ENCODE measurements at regions not wholly inside any gene's neighbourhood (a gene's known extent, or its start where the extent isn't known, plus 50 kb on each side); places are given as distances from the start of the nearest gene placed in this dataset.
"Not testable (repeated sequence)": the region's sequence is repeated elsewhere in the genome, so short reads cannot be mapped to it uniquely, and the experiment has no call there.

DNA sequence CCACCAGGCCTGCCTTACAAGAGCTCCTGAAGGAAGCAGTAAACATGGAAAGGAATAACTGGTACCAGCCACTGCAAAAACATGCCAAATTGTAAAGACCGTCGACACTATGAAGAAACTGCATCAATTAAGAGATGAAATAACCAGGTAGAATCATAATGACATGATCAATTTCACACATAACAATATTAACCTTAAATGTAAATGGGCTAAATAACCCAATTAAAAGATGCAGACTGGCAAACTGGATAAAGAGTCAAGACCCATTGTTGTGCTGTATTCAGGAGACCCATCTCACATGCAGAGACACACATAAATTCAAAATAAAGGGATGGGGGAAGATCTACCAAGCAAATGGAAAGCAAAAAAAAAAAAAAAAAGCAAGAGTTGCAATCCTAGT lies 179.0 kb upstream of the ETV3 start:
- DNase-seq = not testable (repeated sequence)

DNA sequence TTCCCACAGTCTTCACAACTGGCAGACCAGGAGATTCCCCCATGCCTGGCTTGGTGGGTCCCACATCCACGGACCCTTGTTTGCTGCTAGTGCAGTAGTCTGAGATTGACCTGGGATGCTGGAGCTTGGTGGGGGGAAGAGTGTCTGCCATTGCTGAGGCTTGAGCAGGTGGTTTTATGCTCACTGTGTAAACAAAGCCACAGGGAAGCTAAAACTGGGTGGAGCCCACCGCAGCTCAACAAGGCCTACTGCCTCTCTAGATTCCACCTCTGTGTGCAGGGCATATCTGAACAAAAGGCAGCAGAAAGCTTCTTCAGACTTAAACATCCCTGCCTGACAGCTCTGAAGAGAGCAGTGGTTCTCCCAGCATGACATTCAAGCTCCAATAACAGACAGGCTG lies 177.3 kb upstream of the ETV3 start:
- DNase-seq = no peak

DNA sequence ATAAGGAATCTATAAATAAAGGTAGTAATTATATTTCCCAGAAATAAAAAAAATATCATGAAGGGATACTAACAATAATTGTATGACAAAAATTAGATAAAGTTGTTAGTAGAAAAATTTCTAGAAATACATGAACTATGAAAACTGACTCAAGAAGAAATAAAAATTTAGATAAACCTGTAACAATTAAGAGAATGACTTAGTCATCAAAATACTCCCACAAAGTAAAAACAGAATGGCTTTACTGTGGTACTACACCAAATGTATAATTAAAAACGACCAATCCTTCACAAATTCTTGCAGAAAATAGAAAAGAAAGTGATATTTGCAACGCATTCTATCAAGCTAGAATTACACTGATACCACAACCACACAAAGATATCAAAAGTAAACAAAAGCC lies 176.2 kb upstream of the ETV3 start:
- DNase-seq = no peak

DNA sequence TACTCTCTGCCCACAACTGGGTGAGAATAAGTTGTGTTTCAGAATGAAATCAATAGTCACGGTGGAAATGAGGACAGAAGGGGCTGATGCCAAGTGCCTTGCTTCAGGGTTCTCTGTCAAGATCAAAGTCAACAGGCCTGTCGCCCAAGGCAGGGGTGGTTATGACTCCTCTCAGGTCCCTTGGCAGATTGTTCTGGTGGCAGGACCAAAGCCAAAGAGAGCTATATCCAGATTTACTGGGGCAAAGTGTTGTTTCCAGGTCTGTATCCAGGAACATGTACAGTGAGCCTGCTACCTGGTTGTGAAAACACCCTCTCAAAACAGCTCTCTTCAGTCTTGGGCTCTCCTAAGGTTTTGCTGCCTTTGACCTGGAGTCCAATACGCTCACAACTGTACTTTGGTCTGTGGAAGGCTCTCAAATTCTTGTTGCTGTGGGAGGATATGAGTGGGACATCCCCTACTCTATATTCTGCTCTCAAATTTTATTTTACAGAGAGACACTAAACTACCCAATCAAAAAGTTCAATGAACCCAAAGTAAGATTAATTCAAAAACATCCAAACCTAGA lies 175.1 kb upstream of the ETV3 start:
- DNase-seq = no peak

DNA sequence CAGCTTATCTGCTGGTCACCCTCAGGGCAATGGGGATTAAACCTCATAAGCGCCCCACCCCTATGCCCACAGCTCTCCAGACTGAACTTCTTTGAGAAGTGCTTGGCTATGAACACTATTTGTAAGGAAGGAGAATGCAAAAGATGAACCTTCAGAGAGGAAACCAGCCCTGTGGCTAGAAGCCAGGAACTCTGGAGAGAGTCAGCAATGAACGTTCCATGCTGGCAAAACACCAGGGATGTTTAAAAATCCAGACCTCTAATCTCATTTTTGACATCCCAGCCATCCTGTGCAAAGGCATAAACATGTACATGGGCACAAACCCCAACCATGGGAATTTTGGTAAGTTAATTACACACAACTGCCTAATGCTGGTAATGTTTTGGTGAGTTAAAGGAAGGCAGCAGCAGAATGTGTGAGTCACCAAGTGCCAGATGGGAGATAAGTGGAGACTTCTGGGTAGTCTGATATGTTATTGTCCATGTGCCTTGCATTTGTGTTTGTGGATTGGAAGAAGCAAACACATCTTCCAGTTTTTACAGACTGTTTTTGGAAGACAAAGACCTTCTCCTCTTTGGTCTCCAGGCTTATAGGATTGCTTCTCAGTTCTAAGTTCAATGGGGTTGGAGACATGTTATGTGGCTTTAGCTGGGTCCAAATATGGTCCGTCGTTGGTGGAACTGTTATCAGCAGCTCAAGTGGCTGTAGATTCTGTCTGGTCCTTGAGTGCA lies 174.1 kb upstream of the ETV3 start:
- DNase-seq = no peak

DNA sequence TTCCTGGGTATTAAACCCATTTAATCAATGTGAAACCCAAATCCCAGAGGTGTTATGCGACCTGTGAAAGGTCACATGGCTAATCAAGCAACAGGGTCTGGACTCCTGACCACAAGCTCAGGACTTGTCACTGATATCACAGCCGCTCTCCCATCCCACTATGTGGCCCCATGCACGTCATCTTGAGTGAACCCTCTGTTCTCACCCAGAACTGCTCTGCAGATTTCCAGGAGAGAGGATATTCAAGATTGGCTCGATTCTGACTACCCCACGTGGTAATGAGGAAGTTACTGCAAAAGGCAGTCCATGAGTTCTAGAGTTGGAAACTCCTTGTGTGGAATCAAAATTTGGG lies 173.5 kb upstream of the ETV3 start:
- DNase-seq = no peak

DNA sequence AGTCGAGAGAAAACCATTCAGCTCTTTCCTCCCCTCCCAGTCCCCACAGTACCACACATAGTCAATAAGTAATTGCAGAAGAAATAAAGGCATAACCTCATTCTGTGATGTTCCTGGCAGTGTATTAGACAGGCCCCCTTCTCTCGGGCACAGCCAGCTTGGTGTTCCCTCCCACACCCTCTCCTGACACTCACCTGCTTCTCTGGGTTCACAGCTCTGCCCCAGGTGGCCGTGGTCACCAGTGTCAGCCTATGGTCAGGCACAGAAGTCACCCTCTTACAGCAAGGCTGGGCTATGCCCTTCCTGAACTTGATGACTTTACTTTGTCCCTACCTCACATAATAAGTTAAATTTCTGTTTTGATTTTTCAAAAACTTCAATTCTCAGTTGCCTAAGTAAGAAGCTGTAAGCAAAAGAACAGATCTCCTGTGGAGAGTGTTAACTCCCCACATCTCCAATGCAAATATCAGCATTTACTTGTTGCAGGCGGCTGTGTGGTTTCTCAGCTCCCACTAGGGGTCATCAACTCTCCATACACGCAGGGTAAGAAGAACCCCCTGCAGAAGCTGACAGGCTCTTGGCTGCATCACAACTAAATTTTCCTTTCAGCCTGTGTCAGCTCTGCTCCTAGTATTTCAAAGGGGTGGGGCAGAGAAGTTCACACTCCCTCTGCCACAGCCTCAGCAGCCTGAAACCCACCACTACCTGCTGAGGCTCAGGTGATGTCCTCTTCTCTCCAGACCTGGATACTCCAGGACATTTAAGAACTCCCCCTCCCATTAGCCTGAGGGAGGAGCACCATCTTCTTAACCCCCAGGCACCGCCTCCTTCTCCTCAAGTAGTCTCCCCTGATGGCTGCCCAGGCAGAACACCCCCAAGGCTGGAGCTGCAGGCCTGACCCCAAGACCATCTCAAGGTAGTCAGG lies 172.9 kb upstream of the ETV3 start:
- DNase-seq = not testable (repeated sequence)

DNA sequence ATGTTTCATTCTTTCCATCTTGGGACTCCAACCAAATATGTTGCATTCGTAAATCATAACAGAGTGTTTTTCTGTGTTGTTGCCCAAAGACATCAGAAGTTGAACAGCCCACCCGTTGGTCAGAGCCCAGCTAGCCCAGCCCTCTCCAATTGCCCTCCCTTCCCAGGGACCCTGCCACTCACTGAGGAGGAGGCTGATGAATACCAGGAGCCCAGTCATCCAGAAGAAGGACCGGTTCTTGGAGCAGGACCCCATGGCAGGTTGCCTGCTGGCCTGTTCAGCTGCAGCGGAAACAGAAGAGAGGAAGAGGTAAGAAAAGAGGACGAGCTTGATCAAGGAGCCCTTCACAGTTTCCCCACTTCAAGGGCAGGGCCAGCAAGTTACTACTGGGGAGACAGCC lies 172.2 kb upstream of the ETV3 start:
- DNase-seq = no peak

DNA sequence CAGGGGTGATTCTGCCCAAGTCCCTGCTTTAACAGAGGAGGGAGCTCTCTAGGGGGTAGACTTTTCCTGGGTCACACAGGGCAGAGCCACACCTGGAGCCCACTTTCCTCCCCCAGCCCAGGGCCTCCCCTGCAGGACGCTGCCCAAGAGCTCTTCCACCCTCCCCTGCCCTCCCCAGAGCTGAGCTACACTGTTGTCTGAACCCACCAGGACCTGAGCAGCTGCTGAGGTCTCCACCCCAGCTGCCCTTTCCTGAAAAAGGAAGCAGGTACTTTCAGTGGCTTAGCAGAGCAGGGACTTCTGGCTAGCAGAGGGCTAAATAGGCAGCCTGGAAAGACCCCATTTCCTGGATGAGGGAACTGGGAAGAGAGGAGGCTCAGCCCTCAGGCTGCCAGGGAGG lies 169.3 kb upstream of the ETV3 start:
- DNase-seq = no peak

DNA sequence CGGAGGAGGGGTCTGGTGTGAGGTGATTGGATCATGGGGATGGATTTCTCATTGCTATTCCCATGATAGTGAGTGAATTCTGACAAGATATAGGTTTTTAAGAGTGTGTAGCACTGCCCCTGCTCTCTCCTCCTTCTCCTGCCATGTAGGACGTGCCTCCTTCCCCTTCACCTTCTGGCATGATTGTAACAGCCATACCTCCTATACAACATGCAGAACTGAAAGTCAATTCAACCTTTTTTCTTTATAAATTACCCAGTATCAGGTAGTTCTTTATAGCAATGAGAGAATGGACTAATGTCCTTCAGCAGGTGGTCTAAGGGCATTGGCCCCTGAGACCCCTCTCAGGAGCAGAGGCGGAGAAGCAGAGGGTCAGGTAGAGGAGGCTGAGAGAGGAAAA lies 168.7 kb upstream of the ETV3 start:
- no peak for DNase-seq

DNA sequence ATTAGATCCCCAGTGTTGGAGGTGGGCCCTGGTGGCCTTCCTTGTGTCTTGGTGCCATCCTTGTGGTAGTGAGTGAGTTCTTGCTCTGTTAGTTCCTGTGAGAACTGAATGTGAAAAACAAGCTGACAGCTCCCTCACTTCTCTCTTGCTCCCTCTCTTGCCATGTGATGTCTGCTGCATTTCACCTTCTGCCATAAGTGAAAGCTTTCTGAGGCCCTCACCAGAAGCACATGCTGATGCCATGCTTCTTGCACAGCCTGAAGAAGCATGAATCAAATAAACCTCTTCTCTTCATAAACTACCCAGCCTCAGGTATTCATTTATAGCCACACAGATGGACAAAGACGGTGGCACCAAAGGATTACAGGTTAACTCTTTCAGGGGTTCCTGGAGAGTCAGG lies 166.1 kb upstream of the ETV3 start:
- DNase-seq = no peak

DNA sequence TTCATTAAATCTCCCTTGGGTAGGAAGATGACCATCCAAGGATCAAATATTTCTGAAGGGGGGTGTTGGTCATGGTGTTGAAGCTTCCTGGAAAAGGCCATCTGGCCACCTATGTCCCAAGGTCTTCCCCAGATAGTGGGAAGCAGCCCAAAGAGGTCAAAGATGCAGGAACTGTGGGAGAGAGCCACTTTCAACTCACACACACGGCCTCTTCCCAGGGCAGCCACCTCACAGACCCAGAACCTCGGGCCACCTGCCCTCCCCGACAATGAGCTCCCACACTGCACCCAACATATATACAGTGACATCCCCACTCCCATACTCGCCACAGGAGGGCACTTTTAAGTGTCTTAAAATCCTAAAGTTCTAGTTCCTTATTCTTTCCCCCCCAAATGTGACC lies 164.5 kb upstream of the ETV3 start:
- DNase-seq = no peak

DNA sequence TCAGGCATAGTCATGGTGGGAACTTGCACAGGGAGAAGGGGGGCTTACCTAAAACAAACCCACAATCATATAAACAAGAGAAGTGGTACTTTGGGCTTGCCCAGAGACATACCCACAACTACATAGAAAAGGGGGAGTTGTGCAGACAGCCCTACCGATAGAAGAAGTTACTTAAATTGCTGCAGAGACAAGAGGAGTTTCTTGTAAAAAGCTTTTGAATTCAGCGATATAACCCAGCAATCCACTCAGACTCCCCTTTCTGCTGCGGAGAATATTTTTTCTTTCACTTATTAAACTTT lies 164.0 kb upstream of the ETV3 start:
- no peak for DNase-seq

DNA sequence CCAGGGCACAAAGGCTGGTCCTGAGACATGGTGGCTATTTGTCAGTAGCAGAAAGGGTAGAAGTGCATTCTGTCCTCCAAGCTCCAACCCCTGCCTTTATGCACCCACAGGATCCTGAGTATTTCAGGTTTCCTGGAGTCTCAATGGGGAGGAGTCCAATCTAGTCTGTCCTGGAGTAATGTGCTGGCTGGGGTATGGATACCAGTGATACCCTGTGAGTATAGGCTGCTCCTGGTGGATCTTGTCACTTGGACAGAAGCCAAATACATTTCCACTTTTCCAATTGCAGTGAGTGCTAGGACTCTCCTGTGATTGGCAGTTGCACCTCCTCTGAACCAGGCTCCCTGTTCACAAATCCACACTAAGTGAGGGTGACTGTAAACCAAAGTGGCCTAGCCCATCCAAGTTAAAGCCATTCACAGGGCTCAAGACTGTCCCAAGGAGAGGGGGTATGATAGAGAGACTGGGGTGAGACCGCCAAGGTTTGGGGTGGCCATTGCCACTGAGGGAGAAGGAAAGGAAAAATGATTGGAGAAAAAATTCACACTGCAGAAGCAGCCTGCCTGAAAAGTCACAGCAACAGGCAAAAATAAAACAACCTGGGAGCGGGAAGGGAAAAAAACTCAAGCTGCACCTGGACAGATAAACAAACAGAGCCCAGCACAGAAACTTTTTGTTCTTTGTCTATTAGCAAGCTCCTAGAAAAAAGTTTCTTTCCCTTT lies 163.4 kb upstream of the ETV3 start:
- DNase-seq = no peak

DNA sequence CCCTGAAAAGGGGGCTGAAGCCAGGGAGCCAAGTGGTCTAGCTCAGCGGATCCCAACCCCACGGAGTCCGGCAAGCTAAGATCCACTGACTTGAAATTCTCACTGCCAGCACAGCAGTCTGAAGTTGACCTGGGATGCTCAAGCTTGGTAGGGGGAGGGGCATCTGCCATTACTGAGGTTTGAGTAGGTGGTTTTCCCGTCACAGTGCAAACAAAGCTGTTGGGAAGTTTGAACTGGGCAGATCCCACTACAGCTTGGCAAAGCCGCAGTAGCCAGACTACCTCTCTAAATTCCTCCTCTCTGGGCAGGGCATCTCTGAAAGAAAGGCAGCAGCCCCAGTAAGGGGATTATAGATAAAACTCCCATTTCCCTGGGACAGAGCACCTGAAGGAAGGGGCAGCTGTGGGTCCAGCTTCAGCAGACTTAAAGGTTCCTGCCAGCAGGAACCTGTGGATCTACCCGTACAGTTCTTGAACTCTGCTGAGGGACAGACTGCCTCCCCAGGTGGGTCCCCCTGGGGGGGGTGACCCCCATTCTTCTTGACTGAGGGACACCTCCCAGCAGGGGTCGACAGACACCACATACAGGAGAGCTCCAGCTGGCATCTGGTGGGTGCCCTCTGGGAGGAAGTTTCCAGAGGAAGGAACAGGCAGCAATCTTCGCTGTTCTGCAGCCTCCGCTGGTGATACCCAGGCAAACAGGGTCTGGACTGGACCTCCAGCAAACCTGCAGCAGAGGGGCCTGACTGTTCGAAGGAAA lies 156.4 kb upstream of the ETV3 start:
- DNase-seq = not testable (repeated sequence)

DNA sequence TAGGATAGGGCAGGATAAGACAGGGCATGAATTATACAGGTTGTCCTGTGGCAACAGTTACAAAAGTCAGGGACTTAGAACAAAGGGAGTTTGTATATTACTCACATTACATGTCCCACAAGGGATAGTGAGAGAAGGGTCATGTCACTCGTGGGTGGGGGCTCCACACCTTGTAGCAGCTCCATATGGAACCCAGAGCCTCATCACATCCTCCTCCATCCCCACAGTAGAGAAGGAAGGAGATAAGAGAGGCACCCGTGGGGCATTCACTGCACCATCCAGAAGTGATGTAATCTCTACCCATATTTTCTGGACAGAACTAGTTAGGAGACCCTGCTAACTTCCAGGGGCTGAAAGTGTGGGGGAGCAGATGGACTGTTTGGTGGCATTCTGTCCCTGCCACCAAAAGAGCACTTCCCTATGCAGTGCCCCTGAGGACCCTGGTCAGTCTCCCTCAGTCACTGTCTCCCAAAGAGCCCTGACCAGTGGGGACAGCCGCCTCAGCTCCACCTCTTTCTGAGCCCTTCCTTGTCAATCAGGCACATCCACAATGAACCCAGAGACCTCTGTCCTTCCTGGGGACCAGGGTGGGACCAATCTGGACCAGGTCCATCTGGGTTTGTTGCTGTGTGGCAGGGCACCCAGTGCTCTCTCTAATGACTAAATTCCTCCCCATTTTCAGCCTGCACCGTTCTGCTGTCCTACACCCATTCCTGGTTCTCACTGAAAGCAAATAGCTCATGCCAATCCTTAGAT lies 154.8 kb upstream of the ETV3 start:
- DNase-seq = no peak

DNA sequence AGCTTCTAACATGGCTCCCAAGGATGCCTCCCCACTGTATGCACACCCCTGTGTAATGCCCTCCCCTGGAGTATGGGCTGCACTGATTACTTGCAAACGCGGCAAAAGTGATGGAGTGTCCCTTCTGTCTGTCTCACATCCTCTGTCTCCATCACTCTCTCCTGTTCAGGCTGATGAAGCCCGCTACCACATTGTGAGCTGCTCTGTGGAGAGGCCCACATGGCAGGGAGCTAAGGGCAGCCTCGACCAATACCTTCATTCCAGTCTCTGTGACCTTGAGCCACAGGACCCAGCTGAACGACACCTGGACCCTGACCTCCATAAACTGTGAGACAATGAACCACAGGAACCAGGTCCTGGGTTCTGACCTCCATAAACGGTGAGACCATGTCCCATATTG lies 154.1 kb upstream of the ETV3 start:
- no peak for DNase-seq

DNA sequence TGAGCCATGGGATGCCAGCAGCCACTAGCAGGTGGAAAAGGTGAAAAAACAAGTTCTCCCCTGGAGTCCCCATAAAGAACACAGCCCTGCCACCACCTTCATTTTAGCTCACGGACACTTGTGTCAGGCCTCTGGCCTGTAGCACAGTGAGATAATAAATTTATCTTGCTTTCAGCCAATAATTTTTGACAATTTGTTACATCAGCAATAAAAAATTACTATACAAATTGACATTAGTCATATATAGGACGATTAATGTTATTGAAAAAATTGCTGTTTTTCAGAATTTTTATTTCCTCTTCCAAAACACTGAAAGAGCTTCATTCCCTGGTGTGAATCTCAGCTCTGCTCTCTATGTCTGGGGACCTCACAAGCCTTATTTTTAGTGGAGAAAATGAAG lies 152.9 kb upstream of the ETV3 start:
- no peak for DNase-seq

DNA sequence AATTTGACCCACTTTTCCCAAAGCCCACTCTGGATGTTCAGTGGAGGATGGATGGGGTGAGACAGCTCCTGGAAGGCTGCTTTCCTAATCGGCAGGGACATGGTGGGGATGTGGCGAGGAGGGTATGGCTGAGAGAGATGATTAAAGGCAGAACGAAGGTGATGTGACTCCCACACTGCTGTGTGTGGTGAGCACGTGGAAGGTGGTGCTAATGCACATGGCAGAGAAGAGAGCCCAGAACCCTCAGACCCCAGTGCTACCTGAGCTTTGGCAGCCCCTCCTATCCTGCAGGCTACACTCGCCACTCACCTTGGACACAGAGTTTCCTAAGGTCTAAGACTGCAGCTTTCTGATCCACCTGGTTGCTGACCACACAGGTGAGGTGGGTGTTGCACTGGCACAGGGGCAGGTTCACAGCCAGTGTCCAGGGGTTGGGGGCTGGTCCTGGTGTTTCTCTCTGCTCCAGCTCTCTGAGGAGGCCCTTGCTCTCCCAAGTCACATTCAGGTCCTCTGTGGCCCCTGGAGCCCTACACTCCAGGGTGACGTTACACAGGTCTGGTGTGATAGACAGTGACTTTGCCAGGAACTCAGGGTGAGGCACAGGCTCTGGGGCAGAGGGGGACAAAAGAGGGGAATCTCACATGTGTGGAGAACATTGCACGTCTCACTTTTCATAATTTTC lies 151.4 kb upstream of the ETV3 start:
- no peak for DNase-seq

DNA sequence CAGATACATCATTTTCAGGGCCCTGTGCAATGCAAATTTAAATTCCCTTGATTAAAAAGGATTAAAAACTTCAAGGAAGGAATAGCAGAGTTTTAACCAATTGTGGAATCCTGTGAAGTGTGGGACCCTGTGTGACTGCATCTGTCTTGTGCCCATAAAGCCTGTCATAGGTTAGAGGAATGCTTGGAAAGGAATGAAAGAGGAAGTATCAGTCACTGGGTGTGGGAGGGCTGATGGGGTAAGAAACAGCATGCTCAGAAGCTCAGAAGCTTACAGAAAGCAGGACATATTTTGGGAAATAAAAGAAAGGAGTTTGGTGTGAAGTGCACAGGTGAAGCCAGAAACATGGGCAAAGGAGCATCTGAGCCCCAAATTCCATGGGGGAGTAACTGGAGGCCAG lies 150.8 kb upstream of the ETV3 start:
- DNase-seq = no peak

DNA sequence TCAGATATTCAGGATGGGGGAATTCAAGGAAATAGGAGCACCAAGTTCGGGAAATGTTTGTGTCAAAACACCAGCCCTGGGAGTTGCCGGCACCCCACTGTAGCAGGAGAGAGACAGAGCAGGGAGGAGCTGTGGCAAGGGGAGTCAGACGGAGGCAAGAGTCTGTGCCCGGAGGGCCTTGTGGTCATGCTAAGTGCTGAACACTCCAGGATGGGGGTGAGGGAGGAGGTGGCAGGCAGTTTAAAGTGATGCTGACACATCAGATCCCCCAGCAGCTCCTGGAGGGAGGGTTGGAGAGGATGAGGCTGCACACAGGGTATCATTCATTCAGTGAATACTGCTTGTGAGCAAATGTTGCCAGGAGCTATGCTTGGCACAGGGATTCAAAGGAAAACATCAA lies 150.3 kb upstream of the ETV3 start:
- DNase-seq = no peak

DNA sequence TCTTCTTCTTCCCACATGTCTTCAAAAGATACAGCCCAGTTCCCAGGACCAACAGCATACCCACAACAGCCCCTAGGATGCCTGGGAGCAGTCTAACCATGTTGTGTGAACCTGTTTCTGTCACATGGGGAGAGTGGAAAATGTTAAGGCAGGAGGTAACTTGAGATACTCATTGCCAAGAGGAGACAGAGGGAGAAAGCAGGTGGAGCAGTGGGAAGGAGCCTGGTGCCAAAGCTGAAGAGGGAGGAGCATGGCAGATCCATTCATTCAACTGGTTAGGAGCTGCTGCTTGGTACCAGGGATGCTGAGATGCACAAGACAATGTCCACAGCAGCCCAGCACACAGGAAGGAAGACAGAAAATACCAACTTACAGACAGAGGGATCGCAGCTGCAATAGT lies 149.8 kb upstream of the ETV3 start:
- DNase-seq = no peak
